HPDE6-E6E7 (cell line): ENCODE measurements at regions not wholly inside any gene's neighbourhood (a gene's known extent, or its start where the extent isn't known, plus 50 kb on each side); places are given as distances from the start of the nearest gene placed in this dataset.
A peak's percentile ranks its signal among the peaks of the same experiment; 100 is the strongest.
"Not testable (repeated sequence)": the region's sequence is repeated elsewhere in the genome, so short reads cannot be mapped to it uniquely, and the experiment has no call there.

Experiments used
- DNase-seq: peaks from one replicate; pipeline ENCODE4 v3.0.0; 2011; ENCODE audit warnings: missing footprints; ENCODE audit errors: extremely low spot score

- DNase-seq = no peak
Observed at GRCh38 chr4:66604192-66604591, 933.9 kb upstream of the EPHA5 start.

GRCh38 chr4:66602622-66603021 is 932.3 kb upstream of the EPHA5 start:
- no peak for DNase-seq

DNA sequence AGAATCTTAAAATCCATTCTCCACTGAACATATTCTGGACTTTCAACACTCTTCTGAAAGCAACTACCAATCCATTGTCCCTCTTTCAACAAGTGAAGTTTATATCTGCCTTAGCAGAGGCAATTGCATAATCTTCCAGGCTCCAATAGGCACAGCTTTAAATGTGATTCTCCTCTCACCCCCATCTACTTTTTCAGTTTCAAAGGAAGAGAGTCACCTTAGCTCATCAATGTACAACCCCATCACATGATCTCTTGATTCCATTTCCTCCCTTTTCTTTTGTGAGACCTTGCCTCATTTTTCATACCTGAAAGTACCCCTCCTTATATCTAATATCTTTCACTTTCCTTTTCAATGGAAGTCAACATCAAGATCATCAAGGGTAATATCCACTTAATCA is 921.7 kb upstream of the EPHA5 start:
- DNase-seq = no peak

GRCh38 chr4:66590488-66591215 is 920.4 kb upstream of the EPHA5 start:
- no peak for DNase-seq

DNA sequence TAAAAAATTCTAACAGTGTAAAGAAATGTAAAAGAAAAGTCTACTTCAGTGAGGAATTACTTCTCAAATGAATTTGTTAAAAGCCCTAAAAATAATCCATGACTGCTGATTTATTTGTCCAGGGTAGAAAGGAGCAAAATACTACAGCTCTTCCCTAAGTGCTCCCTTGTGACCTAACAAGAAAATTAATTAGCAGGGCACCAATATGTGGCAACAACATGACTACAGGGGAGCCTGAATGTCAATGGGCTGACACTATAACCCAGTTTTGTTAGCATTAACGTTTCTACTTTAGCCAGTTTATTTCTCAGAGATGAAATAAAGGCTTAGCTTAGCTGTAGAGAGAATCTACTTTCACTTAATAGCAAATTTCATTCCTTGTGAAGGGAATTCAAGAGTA is 918.9 kb upstream of the EPHA5 start:
- no peak for DNase-seq

- DNase-seq = no peak
Observed at GRCh38 chr4:66585767-66586166, 915.5 kb upstream of the EPHA5 start.

- no peak for DNase-seq
Observed at GRCh38 chr4:66577922-66578321, 907.6 kb upstream of the EPHA5 start.

DNA sequence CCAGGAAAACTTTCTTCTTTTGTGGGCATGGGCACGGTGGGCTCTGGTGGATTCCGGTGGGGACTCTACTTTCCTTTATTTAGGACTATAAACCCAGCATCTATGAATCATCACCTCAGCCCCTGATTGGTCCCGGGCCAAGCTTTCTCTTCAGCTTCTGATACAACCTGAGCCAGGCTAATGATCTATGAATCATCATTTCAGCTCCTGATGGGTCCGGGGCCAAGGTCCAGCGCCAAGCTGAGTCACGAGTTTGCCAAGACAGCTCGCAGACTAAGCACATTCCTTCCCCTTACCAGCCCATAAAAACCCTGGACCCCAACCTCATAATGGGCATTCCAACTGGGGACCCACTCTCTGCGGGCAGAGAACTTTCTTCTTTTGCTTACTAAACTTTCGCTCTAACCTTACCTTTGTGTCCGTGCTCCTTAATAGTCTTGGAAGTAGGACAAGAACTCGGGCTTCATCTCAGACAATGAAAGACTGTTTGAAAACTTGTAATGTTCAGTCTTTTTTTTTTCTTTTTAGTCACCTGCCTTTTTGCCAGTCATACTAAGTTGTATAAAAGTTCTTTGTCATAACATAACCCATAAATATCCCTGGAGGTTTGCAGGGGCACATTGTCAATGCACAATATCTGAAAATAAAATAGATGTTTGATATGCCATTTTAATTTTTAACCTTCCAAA is 904.9 kb upstream of the EPHA5 start:
- DNase-seq = peak; percentile 80

GRCh38 chr4:66574145-66574978 is 904.1 kb upstream of the EPHA5 start:
- DNase-seq = no peak

GRCh38 chr4:66572949-66573348 is 902.7 kb upstream of the EPHA5 start:
- DNase-seq = peak; percentile 39

DNA sequence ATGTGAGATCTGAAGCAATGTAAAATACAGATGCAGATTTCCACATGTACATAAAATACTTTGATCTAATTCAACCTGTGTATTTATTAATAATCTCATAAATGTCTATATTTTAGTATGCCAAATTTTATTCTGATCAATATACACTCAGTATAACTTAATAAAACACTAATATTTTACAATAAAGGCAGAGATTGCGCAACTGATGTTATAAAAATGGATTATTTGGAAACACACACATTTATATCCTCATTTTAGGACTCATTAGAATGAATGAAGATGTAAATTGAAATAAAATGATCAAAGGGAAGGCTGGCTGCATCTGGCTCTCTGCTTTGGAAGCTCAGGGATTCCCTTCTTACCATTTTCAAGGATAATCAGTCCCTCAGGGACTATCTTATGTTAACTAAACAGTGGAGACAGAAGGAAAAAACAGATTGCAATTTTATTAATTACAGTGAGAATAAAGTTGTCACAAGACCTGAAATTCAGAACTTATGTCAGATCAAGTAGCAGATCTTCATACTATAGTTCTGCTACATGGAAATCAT is 900.9 kb upstream of the EPHA5 start:
- no peak for DNase-seq

DNA sequence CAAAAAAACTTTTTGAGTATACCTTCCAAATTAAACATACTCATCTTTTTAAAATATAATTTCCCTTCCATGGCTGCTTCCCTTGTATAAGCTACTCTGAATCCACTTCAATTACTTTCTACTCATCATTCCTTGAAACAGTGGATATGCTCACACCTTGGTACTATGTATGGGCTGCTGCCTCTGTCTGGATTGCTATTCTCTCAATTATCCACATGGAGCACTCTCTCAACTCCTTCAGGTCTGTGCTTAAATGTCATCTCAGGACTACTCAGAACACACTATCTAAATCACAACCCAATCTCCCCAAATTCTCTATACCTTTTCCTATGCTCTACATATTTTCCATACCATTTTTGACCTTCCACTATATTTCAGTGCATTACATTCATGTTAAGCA is 898.9 kb upstream of the EPHA5 start:
- no peak for DNase-seq

DNA sequence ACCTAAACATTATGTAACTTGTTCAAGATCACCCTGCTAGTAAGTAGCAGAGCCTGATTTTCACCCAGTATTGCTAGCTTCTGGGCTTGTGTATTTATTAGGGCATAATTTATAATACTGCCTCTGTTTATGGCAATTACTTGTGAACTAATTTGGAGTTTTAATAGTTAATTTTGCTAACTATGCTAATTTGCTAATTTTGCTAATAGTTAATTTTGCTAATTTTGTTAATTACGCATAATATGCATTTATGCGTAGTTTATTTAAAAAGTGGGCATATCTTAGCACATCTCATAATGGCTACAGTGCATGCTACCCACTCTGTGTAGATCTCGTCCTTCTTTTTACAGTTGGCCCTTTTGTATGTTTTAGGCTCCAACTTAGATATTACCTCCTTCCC is 898.1 kb upstream of the EPHA5 start:
- DNase-seq = no peak

DNA sequence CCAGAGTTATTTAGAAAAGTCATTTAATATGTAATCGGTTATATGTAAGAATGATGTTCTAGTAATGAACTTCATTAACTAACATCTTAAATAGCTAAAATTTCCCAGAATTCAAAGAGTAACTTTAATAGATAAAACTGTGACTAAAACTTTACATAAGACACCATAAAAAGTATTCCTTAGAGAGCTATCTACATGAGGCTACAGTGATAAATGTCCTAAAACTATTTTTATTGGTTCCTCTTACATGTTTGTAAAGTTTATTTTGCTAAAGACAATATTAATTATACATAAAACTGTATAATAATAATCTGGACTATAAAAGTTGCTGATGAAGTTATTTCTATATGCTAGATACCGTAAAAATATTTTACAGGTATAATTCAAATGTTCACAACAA is 897.7 kb upstream of the EPHA5 start:
- DNase-seq = no peak

GRCh38 chr4:66567551-66567950 is 897.3 kb upstream of the EPHA5 start:
- no peak for DNase-seq

DNA sequence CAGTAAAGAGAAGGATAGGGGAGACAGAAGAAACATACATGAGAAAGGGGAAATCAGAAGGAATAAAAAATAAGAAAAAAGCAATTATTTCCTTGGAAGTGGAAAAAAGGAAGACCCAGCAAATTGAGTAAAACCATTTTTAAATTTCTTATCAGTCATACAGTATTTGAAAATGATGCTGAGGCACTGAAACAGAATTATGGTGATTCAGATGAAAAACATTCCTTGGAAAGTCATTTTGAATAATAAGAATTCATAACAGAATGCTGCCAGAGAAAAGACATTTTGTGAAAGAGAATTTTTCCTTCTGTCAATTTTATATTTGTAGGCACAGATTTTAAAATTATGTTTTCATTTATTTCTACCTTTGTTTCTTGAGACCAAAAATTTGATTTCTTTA is 895.5 kb upstream of the EPHA5 start:
- DNase-seq = no peak

DNA sequence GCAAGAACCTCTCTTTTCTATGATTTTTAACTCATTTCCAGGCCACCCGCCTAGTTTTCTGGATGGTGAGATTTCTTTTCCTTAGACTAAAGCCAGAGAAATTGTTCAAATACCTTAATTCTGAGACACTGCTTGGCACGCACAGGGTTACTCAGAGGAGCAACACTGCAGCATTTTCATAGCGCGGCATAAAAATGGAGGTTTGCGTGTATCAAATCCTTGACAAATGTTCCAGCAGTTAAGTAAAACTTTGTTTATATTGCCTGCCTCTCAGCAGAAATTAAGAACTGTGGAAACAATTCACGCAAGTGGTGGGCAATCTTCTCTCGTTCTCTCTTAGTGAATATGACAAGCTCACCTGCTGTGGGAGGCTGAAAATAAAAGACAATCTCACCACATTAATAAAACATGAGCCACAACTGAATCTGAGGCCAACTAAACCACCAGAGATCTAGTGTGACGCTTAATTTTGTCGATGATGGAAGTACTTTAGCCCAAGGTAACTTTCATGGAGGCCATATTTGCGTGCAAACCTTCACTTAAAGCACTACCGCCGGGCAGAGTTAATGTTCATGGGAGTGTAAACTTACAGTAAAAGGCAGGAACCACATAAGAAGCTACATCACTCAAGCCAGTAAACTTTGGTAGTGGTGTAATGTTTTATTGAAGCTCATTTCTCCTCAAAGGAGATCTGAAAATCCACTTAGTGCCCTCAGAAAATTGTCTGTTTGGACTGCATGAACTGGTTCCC is 894.8 kb upstream of the EPHA5 start:
- no peak for DNase-seq

DNA sequence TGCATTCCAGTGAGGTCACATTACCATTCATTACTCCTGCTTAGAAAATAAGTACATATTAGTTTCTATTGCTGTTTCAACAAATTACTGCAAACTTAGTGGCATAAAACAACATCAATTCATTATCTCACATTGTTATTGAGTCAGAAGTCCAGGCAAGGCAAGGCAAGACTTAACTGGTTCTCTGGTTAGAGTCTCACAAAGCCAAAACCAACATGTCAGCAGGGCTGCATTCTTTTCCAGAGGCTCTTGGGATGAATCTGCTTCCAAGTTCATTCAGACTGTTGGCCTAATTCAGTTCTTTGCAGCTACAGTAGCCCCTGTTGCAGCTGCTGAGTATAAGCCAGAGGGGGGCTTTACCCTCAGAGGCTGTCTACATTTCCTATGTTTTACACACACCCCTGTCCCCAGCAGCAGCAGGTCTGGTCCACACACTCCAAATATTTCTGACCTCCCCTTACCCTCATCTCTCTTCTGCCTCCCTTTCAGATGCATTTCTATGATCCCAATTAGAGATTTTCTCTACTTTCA is 892.1 kb upstream of the EPHA5 start:
- no peak for DNase-seq

DNA sequence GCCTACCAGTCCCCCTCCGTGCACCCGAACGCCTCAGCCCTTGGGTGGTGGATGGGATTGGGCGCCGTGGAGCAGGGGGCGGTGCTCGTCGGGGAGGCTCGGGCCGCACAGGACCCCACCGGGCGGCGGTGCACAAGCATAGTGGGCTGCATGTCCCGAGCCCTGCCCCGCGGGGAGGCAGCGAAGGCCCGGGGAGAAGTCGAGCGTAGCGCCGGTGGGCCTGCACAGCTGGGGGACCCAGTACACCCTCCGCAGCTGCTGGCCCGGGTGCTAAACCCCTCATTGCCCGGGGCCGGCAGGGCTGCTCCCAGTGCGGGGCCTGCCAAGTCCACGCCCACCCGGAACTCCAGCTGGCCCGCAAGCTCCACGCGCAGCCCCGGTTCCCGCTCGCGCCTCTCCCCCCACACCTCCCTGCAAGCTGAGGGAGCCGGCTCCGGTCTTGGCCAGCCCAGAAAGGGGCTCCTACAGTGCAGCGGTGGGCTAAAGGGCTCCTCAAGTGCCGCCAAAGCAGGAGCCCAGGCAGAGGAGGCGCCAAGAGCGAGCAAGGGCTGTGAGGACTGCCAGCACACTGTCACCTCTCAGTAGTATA is 891.3 kb upstream of the EPHA5 start:
- not testable (repeated sequence) for DNase-seq

- DNase-seq = no peak
Observed at GRCh38 chr4:66558651-66559050, 888.4 kb upstream of the EPHA5 start.

- DNase-seq = no peak
Observed at GRCh38 chr4:66556651-66557278, 886.5 kb upstream of the EPHA5 start.
